Umbilical cord (tissue), 1 donor: ENCODE measurements at regions not wholly inside any gene's neighbourhood (a gene's known extent, or its start where the extent isn't known, plus 50 kb on each side); places are given as distances from the start of the nearest gene placed in this dataset.

Experiments
- DNase-seq: peaks from one replicate; pipeline ENCODE4 v3.0.0-alpha.2; 2015; ENCODE audit warnings: low spot score

DNA sequence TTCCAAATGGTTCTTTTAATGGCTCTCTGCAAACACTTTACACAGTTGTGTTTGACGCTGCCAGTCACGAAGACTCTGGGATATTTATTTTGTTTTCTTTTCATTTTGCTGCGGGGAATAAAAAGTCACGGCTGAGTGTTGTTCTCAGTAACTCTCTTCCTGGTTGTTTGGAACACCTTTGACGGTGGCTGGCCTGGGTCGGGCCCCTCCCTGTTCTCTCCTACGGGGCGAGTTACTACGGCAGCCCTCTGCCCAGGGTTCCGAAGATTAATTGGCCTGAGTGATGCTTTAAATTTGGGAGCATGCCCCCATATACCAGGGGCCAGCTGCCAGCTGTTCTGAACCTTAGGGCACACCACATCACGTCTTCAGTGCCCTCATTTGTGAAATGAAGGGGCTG is 84.7 kb downstream of the GATA6 start:
- DNase-seq = no peak

DNA sequence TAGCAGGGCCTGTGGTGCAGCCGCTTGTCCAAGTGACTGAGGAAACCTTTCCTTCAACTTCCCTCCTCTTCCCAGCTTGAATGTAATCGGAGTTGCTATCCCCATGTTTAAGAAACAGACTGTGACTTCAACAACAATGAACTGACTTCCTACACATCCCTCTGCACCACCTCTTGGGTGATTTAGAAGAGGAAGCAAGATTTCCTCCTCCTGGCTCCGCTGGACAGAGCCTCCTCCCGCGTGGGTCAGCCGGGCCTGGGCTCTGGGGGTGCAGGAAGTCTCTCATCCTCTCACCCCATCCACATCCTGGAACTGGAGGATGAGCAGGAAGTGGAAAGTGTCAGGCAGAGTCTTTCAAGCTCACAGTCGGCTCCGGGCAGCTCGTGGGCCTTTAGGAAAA is 84.3 kb downstream of the GATA6 start:
- peak; percentile 10 for DNase-seq

DNA sequence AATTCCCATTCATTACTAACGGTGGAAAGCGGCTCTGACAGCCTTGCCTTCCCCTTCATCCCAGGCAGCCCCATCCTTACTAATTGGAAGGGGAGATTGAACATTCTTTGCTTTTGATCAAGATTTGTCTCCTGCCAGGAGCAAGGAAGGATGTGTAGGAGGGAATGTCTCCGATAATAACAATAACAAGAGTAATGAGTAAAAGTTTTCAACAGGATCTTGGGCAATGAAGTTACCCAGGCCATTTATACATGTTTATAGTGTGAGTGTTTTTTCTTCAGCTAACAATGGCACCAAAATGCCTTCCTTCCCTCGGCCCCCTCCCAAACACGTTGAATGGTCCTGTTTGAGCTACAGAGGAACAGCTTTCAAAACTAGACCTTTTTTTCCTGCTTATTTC is 83.8 kb downstream of the GATA6 start:
- DNase-seq = no peak
